Mucosa of rectum (tissue), 2 donors: ENCODE measurements at regions not wholly inside any gene's neighbourhood (a gene's known extent, or its start where the extent isn't known, plus 50 kb on each side); places are given as distances from the start of the nearest gene placed in this dataset.

Experiments used
- H3K27ac ChIP-seq, 2 donors: one replicate each; pipeline ENCODE4 v1.7.0; 2013; ENCODE audit warnings: inconsistent platforms in 2 of 2, low read depth in 2 of 2, low read length in 2 of 2
- H3K27me3 ChIP-seq, 2 donors: one replicate each; pipeline ENCODE4 v1.7.0; 2013; ENCODE audit warnings: low read length in 2 of 2; ENCODE audit not compliant: control insufficient read depth in 2 of 2, insufficient read depth in 2 of 2
- H3K36me3 ChIP-seq, 2 donors: one replicate each; pipeline ENCODE4 v1.7.0; 2013; ENCODE audit warnings: low read length in 2 of 2; ENCODE audit not compliant: control insufficient read depth in 2 of 2, insufficient read depth in 2 of 2
- H3K4me1 ChIP-seq, 2 donors: one replicate each; pipeline ENCODE4 v1.7.0; 2013; ENCODE audit warnings: low read length in 2 of 2, mild to moderate bottlenecking in 1 of 2; ENCODE audit not compliant: control insufficient read depth in 2 of 2, insufficient read depth in 2 of 2
- H3K4me3 ChIP-seq, 2 donors: one replicate each; pipeline ENCODE4 v1.7.0; 2013; ENCODE audit warnings: low read length in 2 of 2
- H3K9ac ChIP-seq, 2 donors: one replicate each; pipeline ENCODE4 v1.7.0; 2013; ENCODE audit warnings: low read length in 2 of 2, low read depth in 1 of 2, mild to moderate bottlenecking in 1 of 2
- H3K9me3 ChIP-seq, 2 donors: one replicate each; pipeline ENCODE4 v1.7.0; 2013; ENCODE audit warnings: low read length in 2 of 2; ENCODE audit not compliant: control insufficient read depth in 2 of 2
- donor health status: healthy.
- donor health status: Normal muscosa, but diverticular disease.

GRCh38 chr5:15132816-15133405, 261.3 kb upstream of the ANKH start:
- Histone ChIP-seq H3K36me3 (no peaks in the 10 kb centered on the region), H3K9me3 (no peaks in the 10 kb centered on the region), H3K9ac (no peak overlapping the region), H3K27me3 (no peaks in the 10 kb centered on the region), H3K4me3 (no peak overlapping the region), H3K27ac (no peak overlapping the region), H3K4me1 (no peaks in the 10 kb centered on the region)

DNA sequence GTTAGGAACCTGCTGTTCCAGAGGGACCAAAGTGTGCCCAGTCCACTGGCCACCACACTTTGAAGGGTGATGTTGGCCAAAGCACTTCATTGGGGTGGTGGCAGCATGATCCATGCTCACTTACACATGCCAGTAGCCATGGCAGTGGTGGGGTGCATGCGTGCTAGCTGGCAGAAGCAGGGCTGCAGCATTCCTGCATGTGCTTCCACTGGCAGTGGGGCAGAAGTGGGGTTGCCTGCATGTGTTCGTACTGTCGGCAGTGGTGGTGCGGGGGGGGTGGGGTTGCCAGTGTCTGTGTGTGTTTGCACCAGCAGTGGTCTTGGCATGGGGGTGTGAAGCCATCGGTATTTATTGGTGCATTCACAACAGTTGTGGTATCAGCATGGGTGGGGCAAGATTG, 260.3 kb upstream of the ANKH start:
- no peak overlapping the region for H3K4me3 ChIP-seq
- H3K27me3 ChIP-seq = no peaks in the 10 kb centered on the region
- no peaks in the 10 kb centered on the region for H3K4me1 ChIP-seq
- no peaks in the 10 kb centered on the region for H3K36me3 ChIP-seq
- no peak overlapping the region for H3K27ac ChIP-seq
- H3K9ac ChIP-seq = no peak overlapping the region
- H3K9me3 ChIP-seq = no peaks in the 10 kb centered on the region

GRCh38 chr5:15124871-15125568, 253.4 kb upstream of the ANKH start:
- Histone ChIP-seq H3K9me3 (no peaks in the 10 kb centered on the region), H3K4me1 (no peaks in the 10 kb centered on the region), H3K27ac (no peak overlapping the region), H3K4me3 (no peak overlapping the region), H3K27me3 (no peaks in the 10 kb centered on the region), H3K36me3 (no peaks in the 10 kb centered on the region), H3K9ac (no peak overlapping the region)

GRCh38 chr5:15124461-15124860, 252.9 kb upstream of the ANKH start:
- Histone ChIP-seq H3K4me3 (no peak overlapping the region), H3K27ac (no peak overlapping the region), H3K9me3 (no peaks in the 10 kb centered on the region), H3K27me3 (no peaks in the 10 kb centered on the region), H3K36me3 (no peaks in the 10 kb centered on the region), H3K4me1 (no peaks in the 10 kb centered on the region), H3K9ac (no peak overlapping the region)

DNA sequence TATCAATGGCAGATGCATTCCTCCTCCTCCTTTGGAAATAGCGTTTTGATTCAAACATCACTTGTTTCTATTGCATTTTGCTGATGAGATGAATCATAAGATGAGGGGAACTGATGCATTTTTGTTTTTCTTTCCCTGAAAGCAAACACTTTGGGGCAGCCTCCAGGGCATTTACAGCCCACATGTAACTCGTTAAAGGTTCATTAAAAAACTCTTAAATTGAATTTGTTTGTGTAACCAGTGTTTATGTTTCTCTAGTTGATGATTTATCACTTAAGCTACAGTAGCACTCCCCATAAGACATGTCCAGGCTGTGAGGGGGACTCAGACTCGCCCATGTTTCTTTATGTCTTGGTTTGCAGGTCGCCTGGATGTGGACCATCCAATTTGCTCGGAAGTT, 246.1 kb upstream of the ANKH start:
- Histone ChIP-seq H3K36me3 (no peaks in the 10 kb centered on the region), H3K4me3 (no peak overlapping the region), H3K4me1 (no peaks in the 10 kb centered on the region), H3K9me3 (no peaks in the 10 kb centered on the region), H3K27ac (no peak overlapping the region), H3K27me3 (no peaks in the 10 kb centered on the region), H3K9ac (no peak overlapping the region)

DNA sequence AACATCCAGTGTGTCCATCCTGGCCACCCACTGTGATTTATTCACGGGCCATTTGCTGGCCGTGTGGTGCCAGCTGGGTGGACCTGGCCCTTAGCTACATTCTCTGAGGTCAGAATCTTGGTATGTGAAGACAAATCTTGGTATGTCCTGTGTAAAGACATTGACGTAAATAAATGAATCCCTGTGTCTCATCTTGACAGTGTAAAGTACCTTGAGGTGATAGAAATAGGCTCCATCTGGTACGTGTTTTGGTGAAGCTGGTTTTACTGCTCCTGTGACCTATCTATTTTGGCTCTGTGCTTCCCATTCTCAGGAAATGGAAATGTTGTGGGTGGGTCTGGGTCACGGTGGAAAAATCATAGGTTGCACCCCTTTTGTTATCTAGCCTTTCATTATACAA, 245.4 kb upstream of the ANKH start:
- Histone ChIP-seq H3K9me3 (no peaks in the 10 kb centered on the region), H3K27me3 (no peaks in the 10 kb centered on the region), H3K36me3 (no peaks in the 10 kb centered on the region), H3K9ac (no peak overlapping the region), H3K4me3 (no peak overlapping the region), H3K27ac (no peak overlapping the region), H3K4me1 (no peaks in the 10 kb centered on the region)

DNA sequence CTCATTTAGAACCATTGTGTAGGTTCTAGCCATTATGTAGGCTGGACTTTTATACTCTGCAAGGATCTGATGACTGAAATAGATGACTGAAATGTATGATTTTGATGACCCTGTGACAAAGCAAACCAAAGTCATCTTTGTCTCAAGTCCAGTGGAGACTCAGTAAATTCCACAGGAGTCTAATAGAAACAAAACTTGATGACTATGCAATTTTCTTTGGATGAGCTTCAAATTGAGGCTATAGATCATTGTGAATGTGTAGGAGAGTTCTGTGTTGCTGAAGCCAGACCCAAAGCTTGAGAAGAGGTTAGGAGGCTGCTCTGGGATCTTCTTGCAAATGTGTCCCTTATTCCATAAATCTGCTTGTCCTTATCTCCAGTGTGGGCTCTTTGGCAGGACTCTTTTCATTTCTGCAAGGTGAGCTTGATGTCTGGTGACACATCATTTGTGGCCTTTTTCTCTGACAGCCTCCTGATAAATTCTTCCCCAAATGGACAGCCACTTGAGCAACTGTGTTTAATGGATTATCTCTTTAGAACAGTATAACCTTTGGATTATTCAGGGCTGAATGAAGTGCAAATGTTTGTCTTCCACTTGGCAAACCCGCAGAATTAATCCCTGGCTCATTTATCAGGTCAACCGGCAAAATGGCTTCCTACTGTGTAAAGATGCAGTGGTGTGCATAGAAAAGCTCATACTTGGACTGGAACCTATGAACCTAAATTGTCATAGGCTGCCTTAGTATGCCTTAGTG, 235.1 kb upstream of the ANKH start:
- H3K4me1 ChIP-seq = no peaks in the 10 kb centered on the region

DNA sequence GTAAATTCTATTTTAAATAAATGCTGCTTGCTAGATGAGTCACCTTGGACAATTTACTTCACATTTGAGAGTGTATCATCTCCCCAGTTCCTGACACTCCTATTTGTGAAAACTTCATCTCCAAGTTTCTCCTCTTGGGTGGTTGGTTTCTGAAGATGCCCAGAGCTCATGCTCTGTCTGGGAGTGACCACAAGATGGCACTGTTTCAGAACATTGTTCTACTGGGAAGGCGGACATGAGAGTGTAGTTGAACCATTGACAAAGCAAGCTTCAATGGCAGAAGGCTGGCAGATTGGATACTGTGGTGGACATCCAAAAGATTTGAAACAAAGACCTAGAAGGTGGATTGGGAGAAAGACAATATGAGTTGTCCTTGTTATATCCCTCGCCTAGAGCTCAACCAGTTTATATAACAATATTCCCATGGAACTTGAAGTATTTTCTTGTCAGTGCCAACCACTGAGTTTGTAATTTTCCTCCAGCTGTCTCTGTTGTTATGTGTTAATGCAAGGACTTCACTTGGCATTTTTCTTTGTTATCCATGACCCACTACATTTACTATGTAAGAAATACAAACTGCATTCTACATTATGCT, 234.3 kb upstream of the ANKH start:
- no peak overlapping the region for H3K27ac ChIP-seq
- H3K9ac ChIP-seq = no peak overlapping the region
- H3K36me3 ChIP-seq = no peaks in the 10 kb centered on the region
- no peaks in the 10 kb centered on the region for H3K27me3 ChIP-seq
- H3K9me3 ChIP-seq = no peaks in the 10 kb centered on the region
- no peak overlapping the region for H3K4me3 ChIP-seq
- no peaks in the 10 kb centered on the region for H3K4me1 ChIP-seq

More for the DNA sequence above, 235.1 kb upstream of the ANKH start:
- H3K27me3 ChIP-seq = no peaks in the 10 kb centered on the region
- no peak overlapping the region for H3K27ac ChIP-seq
- H3K9me3 ChIP-seq = no peaks in the 10 kb centered on the region
- no peak overlapping the region for H3K4me3 ChIP-seq
- no peaks in the 10 kb centered on the region for H3K36me3 ChIP-seq
- H3K9ac ChIP-seq = no peak overlapping the region

GRCh38 chr5:15103864-15104263, 232.3 kb upstream of the ANKH start:
- Histone ChIP-seq H3K36me3 (no peaks in the 10 kb centered on the region), H3K9ac (no peak overlapping the region), H3K27me3 (no peaks in the 10 kb centered on the region), H3K4me3 (no peak overlapping the region), H3K27ac (no peak overlapping the region), H3K4me1 (no peaks in the 10 kb centered on the region), H3K9me3 (no peaks in the 10 kb centered on the region)

DNA sequence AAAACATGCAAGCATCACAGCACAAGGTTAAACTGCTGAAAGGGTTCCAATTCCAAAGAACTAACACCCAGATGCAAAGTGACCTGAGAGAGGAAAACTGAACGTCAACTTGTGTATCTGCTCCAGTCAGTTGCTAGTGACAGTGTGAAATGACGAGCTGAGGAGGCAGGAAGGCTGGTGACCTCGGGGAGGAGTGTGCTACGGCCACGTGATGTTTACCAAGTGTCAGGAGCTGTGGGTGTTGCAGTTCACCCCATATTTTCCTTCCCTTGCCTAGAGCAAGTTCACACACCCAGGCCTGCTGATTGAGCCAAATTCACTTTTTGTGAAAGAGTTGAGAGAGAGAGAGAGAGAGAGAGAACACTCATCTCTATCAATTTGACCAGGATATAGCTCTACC, 231.6 kb upstream of the ANKH start:
- no peak overlapping the region for H3K27ac ChIP-seq
- no peaks in the 10 kb centered on the region for H3K27me3 ChIP-seq
- no peak overlapping the region for H3K9ac ChIP-seq
- H3K9me3 ChIP-seq = no peaks in the 10 kb centered on the region
- H3K36me3 ChIP-seq = no peaks in the 10 kb centered on the region
- H3K4me3 ChIP-seq = no peak overlapping the region
- H3K4me1 ChIP-seq = no peaks in the 10 kb centered on the region
